GM18507 (cell line): ENCODE measurements at regions not wholly inside any gene's neighbourhood (a gene's known extent, or its start where the extent isn't known, plus 50 kb on each side); places are given as distances from the start of the nearest gene placed in this dataset.
"Not testable (repeated sequence)": the region's sequence is repeated elsewhere in the genome, so short reads cannot be mapped to it uniquely, and the experiment has no call there.

Source experiments
- DNase-seq: peaks from one replicate; pipeline ENCODE4 v3.0.0; 2011; ENCODE audit warnings: low read depth; ENCODE audit not compliant: insufficient read length; ENCODE audit errors: extremely low spot score
- FAIRE-seq: peaks from 2 replicates; lab custom pipeline; 2011; peaks lifted over from hg19 to GRCh38; lab: Jason Lieb, UNC

- no peak for DNase-seq
- FAIRE-seq, result no peak
These were observed 1076.1 kb upstream of the TMEFF2 start for GRCh38 chr2:193270816-193271215.

GRCh38 chr2:193267496-193268002 is 1072.8 kb upstream of the TMEFF2 start:
- FAIRE-seq (no peak), DNase-seq (no peak)

- DNase-seq, result no peak
- no peak for FAIRE-seq
These were observed 1058.3 kb upstream of the TMEFF2 start for GRCh38 chr2:193253014-193253530.

- FAIRE-seq, result no peak
- no peak for DNase-seq
These were observed 1057.2 kb upstream of the TMEFF2 start for GRCh38 chr2:193251909-193252308.

GRCh38 chr2:193250389-193250788 is 1055.7 kb upstream of the TMEFF2 start:
- FAIRE-seq (no peak), DNase-seq (no peak)

GRCh38 chr2:193240752-193241151 is 1046.0 kb upstream of the TMEFF2 start:
- no peak for FAIRE-seq

GRCh38 chr2:193231634-193232033 is 1036.9 kb upstream of the TMEFF2 start:
- no peak for FAIRE-seq

More at GRCh38 chr2:193240752-193241151, 1046.0 kb upstream of the TMEFF2 start:
- no peak for DNase-seq

GRCh38 chr2:193228276-193228675 is 1033.5 kb upstream of the TMEFF2 start:
- DNase-seq (no peak), FAIRE-seq (no peak)

More at GRCh38 chr2:193231634-193232033, 1036.9 kb upstream of the TMEFF2 start:
- no peak for DNase-seq

- FAIRE-seq (no peak), DNase-seq (no peak)
These were observed 1027.7 kb upstream of the TMEFF2 start for GRCh38 chr2:193222454-193222853.

- DNase-seq (no peak), FAIRE-seq (no peak)
These were observed 1024.7 kb upstream of the TMEFF2 start for GRCh38 chr2:193219413-193219812.

- DNase-seq (no peak), FAIRE-seq (no peak)
These were observed 1006.9 kb upstream of the TMEFF2 start for GRCh38 chr2:193201583-193201982.

GRCh38 chr2:193199322-193199721 is 1004.6 kb upstream of the TMEFF2 start:
- no peak for FAIRE-seq
- no peak for DNase-seq

GRCh38 chr2:193187816-193188215 is 993.1 kb upstream of the TMEFF2 start:
- DNase-seq (no peak), FAIRE-seq (no peak)

- not testable (repeated sequence) for FAIRE-seq, DNase-seq
These were observed 976.2 kb upstream of the TMEFF2 start for GRCh38 chr2:193170981-193171380.

GRCh38 chr2:193156480-193156879 is 961.7 kb upstream of the TMEFF2 start:
- DNase-seq (no peak), FAIRE-seq (no peak)

GRCh38 chr2:193154076-193154475 is 959.3 kb upstream of the TMEFF2 start:
- no peak for DNase-seq
- FAIRE-seq, result no peak

- FAIRE-seq (no peak), DNase-seq (no peak)
These were observed 958.8 kb upstream of the TMEFF2 start for GRCh38 chr2:193153576-193153975.

GRCh38 chr2:193142467-193142866 is 947.7 kb upstream of the TMEFF2 start:
- not testable (repeated sequence) for FAIRE-seq, DNase-seq

- no peak for FAIRE-seq
These were observed 947.3 kb upstream of the TMEFF2 start for GRCh38 chr2:193141998-193142397.

GRCh38 chr2:193140895-193141294 is 946.2 kb upstream of the TMEFF2 start:
- not testable (repeated sequence) for DNase-seq, FAIRE-seq

More at GRCh38 chr2:193141998-193142397, 947.3 kb upstream of the TMEFF2 start:
- no peak for DNase-seq

GRCh38 chr2:193124815-193125214 is 930.1 kb upstream of the TMEFF2 start:
- DNase-seq (no peak), FAIRE-seq (no peak)

- FAIRE-seq (no peak), DNase-seq (no peak)
These were observed 920.1 kb upstream of the TMEFF2 start for GRCh38 chr2:193114827-193115226.
